ELF-1 (cell line): ENCODE measurements at regions not wholly inside any gene's neighbourhood (a gene's known extent, or its start where the extent isn't known, plus 50 kb on each side); places are given as distances from the start of the nearest gene placed in this dataset.

Experiments
- DNase-seq: peaks from one replicate; pipeline ENCODE4 v3.0.0-alpha.2; 2016; ENCODE audit warnings: low read depth, low spot score

DNA sequence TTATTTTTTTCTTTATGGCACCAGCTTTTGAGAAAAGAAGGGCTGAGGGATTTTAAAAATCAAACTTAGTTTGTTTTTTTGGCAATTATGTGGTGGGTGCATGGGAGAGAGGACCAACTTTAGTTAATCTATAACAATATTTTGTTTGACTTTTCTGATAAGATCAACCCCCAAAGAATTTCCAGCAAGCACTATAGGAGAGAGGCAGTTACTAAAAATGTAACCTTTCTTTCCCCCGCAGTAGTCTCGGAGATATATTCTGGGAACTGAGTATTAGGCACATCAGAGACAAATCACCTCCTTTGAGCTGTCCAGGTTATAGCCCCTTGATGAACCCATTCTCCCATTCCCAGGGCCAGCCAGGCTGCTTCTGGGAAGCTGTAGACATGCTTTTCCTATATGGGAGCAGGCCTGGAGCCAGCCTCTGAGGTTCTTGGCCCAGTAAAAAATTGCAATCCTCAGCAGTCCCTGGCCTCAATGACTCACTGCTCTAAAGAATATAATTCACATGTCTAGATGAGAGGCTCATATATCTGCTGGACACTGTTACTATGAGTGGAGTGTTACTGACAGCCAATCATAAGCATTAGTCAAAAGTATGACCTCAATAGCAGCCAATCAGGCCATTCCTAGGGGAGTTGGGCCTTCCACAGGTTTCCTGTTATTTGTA lies 138.3 kb upstream of the AGBL1 start:
- DNase-seq = no peak

DNA sequence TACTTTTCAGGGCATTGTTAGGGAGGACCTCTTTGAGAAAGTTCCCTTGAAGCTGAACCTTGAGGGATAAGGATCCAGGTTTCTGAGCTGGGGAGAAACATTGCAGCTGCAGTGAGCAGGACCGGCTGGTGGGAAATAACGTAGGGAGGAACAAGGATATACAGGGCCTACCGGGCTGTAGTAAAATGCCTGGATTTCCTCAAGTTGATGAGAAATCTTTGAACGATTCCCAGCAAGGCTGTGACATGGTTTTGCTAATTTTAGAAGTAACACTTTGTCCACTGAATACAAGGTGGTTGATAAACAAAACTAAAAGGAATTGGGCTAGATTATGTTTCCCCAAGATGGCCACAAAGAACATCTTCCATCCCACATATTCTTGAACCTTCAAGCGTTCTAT lies 137.0 kb upstream of the AGBL1 start:
- no peak for DNase-seq

DNA sequence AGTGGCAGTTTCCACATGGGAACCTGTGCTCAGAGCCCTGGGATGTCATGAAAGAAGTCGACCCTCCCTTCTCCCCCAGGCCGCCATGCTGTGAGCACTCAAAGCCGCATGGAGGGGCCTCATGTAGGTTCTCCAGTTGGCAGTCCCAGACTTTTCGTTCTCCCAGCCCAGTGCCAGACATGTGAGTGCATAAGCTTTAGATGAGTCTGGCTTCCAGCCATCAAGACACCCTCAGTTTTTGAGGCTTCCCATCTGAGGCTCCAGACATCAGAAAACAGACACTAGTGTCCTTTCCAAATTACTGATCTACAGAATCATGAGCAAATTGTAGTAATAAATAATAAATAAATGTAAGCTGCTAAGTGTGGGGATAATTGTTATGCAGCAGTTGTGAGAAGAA lies 136.5 kb upstream of the AGBL1 start:
- no peak for DNase-seq

DNA sequence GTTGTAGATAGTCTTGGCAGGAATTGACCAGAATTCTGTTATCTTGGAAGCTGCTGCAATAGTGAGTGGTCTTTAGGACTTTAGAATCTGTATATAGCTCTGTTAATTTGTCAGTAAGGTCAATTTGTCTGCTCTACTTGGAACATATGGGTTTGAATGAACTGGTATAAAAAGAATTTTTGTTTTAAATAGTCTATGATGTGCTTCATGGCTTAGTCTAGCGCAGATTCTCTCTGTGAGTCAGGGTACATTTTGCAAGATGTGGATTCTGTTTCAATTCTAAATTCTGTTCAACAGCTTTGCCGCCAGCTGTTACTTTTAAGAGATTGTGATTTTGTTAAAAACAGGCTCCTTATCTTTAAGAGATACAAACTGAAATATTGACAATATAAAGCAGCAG lies 135.9 kb upstream of the AGBL1 start:
- DNase-seq = no peak

DNA sequence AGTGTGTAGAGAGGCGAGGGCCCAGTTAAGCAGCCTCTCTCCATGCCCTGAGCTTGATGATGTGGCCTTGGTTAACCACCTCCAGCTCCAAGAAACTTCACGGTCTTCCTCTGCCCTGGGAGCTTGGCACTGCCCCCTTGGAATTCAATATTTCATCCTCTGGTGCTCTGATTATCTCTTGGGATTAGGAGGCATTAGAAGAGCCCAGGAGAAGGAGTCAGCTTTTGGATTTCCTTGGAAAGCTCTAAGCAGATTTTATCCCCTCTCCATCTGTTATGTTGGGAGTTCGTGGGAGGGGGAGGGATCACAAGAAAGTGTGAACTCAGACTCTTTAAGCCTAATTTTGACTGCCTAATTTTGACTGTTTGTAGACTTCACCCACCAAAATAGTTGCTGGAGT lies 132.7 kb upstream of the AGBL1 start:
- no peak for DNase-seq

DNA sequence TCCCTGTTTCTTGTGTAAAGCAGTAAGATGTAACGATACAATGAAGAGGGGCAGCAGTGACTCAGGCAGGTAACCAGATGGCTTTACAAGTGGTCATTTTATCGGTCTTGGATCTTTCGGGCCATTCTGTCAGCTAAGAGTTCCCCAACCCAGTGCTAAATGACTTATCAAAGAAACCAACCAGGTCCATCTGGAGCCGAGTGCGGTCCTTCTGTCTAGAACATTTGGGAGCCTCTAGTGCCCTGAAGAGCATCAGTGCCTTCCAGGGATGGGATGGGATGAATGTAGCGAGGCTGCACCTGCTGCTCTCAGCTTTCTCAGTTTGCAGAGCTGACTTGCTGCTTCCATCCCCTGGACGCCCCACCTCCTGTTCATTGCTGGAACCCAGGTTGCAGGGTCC lies 131.7 kb upstream of the AGBL1 start:
- no peak for DNase-seq

DNA sequence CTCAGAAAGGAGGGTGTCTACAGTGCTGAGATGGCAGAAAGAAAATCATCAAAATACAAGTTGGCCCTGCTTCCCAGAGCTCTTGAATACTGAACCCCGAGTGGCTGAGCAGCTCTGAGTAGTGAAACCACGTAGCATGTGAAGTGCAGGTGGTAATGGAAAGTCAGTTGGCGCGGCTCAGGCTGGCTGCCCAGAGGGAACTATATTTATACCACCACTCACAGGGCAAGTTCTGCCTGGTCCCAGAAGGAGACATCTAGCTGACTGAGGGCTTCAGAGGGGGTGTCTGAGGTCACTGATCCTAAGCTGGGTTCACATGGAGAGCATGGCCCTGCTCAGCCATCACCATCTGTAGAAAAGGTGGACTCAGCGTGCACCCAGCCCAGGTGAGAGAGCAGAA lies 129.6 kb upstream of the AGBL1 start:
- no peak for DNase-seq

DNA sequence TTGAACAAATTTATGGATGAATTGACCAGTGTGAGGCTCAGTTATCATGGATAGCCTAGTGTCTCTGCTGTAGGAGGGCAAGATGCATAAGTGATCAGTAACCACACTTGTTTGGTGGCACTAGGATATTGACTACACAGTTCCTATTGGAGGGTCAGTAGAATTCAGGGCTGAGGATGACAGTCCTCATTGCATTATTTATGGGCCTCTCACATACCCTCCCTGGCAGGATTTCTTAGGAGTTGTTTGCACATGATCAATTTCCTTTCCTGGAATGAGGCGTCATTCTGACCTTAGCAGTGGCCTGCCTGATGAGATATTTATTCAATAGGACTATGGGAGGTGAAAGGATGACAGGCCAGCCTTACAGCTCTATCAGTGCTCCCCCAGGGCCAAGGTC lies 125.1 kb upstream of the AGBL1 start:
- DNase-seq = no peak

DNA sequence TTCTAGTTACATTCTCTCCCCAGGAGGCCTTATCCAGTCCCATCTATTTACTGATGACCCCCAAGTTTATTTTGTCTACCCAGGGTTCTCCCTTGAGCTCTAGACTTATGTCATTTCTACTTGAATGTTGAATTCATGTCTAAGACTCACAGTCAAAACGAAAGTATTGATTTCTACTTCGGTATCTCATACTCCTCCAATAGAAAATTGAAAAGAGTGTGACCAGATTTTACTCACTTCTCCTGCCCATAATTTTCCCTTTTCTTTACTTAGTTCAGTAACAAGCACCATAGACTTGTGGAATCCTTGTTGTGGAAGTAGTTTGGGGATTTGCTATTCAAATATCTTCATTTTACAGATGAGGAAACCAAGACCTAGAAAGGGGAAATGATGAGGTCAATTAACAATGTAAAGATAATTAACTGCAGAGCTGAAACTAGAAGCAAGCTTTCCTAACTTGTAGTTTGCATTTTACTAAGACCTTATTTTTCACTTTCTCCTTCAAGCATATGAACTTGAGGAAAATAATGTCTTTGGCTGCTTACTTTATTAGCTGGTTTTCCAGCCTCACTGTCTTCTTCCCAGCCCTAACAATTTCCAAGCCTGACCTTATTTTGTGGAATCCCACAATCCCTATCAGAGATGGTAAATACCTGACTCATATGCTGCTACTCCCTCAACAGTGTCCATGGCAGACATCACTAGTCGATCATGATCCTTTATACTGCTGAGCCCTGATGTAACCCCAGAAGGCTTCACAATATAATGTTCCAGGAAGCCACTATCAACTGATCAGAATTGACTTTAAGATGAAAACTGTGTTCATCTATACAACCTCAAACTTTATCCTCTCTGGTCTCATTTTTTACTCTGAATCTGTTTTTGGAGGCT lies 123.9 kb upstream of the AGBL1 start:
- no peak for DNase-seq

DNA sequence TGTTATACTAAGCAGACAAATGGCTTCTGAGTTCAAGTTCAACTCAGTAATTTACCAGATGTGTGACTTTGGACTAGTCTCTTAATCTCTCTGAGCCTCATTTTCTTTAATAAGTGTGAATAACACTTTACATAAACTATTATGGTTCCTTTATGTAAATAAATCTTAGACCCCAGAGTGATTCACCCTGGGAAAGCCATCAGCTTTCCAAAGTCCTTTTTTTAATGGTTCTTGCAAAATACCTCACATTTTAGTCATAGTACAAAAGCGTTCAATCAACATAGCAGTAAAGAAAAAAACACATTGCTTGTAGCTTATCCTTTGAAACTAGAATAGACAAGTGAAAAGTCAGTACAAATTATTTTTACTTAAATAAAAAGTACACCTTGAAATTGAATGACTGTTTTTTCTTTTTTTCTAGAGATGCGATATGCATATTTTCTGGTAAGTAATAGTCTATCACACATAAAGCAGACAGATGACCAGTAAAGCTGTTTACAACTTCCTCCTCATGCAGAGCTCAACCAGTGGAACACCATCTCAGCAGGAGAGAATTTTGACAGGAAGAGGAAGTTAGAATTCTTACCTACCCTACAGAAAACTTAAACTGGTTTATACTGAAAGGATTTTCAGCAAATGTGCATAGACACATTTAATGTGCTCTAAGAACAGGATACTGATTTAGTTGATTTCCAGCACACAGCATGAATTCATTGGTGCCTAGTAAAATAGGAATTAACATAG lies 123.0 kb upstream of the AGBL1 start:
- no peak for DNase-seq

DNA sequence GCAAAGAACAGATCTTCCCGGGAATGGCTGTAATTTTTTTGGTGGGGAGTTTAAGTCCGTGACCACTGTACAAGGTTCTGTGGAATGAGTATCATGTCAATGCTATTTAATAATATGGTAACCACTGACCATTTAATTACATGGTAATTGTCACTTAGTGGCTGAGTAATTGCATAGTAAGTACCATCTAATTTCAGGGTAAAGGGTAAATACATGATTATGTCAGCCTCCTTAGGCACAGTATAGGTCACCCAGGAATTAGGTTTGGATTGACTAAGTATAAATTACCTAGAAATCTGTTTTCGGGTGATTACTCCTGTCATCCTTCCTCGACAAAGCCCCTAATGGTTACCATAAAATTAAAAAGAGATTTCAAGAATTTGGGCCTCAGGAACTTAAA lies 120.1 kb upstream of the AGBL1 start:
- DNase-seq = no peak

DNA sequence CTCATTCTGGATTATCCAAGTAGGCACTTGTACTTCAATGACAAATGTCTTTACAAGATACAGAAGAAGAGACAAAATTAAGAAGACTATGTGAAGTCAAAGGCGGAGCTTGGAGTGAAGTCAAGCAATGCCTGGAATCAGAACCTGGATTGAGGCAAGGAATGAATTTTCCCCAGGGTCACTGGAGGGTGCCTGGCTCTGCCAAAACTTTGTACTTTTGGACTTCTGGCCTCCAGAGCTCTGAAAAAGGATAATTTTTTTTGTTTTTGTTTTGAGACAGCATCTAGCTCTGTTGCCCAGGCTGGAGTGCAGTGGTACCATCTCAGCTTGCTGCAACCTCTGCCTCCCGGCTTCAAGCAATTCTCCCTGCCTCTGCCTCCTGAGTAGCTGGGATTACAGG lies 119.3 kb upstream of the AGBL1 start:
- no peak for DNase-seq

DNA sequence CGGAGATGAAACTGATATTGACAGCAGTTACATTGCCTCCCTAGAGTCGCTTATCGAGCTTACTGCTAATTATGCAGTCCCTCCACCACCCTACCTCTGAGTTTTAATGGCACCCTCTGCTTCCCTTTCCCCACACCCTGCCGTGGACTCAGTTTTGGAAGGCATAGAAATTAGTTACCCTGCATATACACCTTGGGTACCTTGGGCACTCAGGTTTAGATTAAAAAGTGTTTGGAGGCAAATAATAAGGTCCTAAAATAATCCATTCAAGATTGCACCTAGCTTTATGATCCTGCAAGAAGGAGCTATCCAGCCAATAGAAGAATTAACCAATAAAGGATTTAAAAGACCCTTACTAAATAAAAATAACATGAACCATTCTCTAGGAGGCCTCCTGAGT lies 117.8 kb upstream of the AGBL1 start:
- no peak for DNase-seq

DNA sequence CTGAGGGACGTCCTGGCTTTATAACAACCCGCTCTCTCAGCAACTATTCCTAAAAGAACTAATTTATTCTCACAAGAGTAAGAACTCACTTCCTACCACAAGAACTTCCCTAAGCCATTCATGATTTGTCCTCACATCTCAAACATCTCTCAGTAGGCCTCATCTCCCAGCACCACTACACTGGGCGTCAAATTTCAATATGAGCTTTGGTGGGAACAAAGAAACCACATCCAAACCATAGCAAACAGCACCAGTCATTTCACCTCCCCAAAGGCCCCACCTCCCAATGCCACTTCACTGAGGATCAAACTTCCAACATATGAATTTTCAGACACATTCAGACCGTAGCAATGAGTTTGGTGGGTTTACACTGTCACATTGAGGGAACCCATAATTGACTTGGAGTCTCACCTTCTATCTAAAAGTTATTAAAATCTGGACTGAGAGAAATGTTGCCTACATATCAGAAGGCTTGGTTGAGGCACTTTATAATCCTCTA lies 116.4 kb upstream of the AGBL1 start:
- no peak for DNase-seq

DNA sequence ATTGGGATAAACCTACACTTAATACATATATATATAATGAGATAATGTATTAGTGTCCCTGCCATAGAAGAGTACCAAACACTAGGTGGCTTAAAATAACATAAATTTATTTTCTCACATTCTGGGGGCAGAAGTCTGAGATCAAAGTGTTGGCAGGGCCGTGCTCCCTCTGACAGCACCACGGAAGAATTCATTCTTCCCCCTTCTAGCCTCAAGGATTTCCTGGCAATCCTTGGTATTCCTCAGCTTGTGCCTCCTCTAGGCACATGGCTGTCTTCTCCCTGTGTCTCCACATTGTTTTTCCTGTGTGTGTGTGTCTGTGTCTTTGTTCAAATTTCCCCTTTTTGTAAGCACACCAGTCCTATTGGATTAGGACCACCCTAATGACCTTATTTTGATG lies 115.2 kb upstream of the AGBL1 start:
- DNase-seq = peak; percentile 3

DNA sequence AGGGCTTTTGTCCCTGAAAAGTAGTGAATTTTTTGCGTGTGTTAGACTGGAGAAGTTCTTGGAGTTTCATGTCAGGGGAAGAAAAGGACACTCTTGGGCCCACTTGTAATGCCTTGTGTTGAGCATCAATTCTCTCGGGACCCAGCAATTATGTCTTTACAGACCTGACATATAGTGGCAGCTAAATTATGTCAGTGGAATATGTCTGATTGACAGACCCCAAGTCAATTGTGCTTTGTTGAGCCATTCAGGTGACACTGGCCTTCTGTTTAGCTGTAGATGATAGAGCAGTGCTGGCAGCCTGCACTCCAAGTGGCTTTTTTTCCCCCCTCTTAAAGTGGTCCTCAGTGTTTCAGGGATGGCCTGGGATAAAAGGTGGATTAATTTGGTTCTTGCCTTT lies 112.1 kb upstream of the AGBL1 start:
- DNase-seq = no peak

DNA sequence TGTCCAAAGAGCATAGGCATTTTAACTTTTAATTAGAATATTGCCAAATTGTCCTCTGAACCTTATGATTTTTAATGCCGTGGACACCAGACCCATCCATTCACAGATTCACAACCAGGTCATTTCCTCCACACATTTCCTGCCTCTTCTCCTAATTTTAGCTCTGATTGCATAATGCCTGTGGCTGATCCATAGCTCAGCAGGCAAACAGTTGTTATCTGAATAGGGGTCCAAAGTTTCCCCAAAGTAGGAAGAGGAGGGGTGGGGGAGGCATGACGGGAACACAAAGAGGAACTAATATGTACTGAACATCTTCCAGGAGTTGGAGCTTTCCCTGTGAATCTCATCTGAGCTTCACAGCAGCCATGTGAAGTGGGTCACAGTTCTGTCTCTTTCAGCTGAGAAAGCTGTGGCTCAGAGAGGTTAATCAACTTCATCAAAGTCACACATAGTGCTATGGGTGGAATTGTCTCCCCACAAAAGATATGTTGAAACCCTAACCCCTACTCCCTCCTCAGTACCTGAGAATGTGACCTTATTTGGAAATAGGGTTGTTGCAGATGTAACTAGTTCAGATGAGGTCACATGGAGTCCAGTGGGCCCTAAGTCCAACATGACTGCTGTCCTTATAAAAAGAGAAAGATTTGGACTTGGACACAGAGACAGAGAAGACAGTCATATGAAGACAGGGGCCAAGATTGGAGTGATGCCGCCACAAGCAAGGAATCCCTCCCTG lies 106.7 kb upstream of the AGBL1 start:
- DNase-seq = no peak

DNA sequence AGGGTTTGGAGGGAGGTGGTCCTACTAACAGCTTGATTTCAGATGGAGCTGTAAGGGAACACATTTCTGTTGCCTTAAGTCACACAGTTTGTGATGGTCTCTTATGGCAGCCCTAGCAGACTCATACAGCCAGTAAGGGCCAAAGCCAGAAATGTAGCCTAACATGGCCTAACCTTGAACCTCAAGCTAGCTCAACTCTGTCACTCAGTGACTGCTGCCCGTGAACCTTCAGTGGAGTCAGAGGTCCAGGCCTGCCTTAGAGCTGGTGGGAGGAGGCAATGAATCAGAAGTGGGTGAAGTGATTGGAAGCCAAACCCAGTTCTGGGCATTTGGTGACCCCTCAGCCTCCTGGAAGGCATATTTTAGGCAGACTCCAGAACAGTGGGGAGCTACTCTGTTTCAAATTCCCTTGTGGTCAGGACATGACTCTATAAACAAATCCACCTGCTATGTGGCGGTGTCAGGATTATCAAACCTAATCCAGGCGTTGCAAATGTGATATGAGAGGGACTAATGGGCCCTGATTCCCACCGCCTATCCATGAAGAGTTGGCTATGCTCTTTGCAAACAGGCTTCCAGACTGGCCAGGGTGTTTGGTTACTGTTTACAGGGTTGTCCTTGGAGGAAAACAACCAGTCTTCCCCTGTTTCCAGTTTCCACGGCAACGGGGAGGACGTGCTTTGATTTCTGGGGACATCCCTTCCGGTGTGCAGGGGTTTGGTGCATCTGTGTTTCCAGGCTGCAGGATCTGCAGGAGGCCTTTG lies 105.9 kb upstream of the AGBL1 start:
- peak; percentile 18 for DNase-seq

DNA sequence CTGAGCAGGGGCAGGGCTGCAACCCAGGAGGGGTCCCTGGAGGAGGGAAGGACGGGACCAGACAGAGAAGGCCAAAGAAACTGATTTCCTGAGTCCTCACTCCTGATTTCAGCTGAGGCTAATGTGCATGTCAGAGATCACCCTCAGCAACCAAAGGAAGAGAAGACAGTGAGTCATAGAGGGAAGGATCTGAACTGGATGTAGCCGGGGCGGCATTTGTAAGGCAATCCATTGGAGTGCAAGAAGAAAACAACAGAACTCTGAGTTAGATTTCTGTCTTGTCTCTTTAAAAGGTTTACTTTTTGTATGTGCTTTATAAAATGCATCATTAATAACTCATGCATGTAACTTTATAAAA lies 105.3 kb upstream of the AGBL1 start:
- no peak for DNase-seq

DNA sequence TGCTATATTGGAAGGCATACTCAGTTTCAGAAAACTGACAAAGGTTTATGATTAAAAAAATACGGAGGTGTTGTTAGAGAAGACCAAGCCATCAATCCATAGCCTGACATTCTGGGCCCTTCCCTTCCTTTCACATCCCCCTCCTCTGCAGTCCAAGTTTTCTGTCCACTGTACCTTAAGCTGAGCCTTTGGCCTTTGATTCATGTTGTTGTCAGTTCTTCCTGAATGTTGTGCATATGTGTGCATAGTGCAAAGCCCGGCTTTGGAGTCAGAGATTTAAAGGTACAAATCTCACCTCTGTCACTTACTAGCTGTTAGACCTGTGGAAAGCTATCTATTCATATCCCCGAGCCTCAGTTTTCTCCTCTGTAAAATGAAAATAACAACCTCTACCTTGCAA lies 104.9 kb upstream of the AGBL1 start:
- no peak for DNase-seq

DNA sequence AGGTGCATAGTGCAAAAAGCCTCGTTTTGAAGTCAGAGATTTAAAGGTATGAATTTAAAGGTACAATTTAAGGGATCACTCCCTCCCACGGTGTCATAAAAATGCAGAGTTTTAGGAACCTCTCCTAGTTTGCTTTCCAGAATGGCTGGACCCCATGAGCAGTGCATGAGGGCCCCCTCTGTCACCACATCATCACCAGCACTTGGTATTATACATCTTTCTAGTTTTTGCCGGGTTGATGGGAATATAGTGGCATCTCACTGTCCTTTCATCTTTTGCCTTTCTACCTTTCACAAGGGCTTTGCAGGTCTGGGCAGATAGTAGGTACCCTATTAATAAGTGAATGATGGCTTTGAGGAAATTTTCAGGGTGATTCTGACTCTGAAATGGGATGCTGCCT lies 103.6 kb upstream of the AGBL1 start:
- no peak for DNase-seq
